HG03066 (cell line): ENCODE measurements at regions not wholly inside any gene's neighbourhood (a gene's known extent, or its start where the extent isn't known, plus 50 kb on each side); places are given as distances from the start of the nearest gene placed in this dataset.

Experiments
- ATAC-seq: cut with Tn5 transposase; IDR thresholded peaks from one replicate; pipeline ENCODE4 v1.9.1; 2021; ENCODE audit warnings: low read depth; ENCODE audit not compliant: unreplicated experiment

- no peak for ATAC-seq
These were observed 86.4 kb upstream of the NTM start for GRCh38 chr11:131284041-131284440.

- no peak for ATAC-seq
These were observed 81.8 kb upstream of the NTM start for GRCh38 chr11:131288521-131289091.

- no peak for ATAC-seq
These were observed 80.2 kb upstream of the NTM start for GRCh38 chr11:131290185-131290584.

- no peak for ATAC-seq
These were observed 74.4 kb upstream of the NTM start for GRCh38 chr11:131295986-131296385.

- no peak for ATAC-seq
These were observed 73.0 kb upstream of the NTM start for GRCh38 chr11:131297441-131297840.

GRCh38 chr11:131299598-131300438 lies 70.6 kb upstream of the NTM start:
- ATAC-seq = no peak

GRCh38 chr11:131300439-131300717 lies 70.0 kb upstream of the NTM start:
- no peak for ATAC-seq

GRCh38 chr11:131301306-131301705 lies 69.1 kb upstream of the NTM start:
- no peak for ATAC-seq

GRCh38 chr11:131302836-131303235 lies 67.6 kb upstream of the NTM start:
- no peak for ATAC-seq

GRCh38 chr11:131303611-131304119 lies 66.8 kb upstream of the NTM start:
- ATAC-seq = no peak

GRCh38 chr11:131305005-131305404 lies 65.4 kb upstream of the NTM start:
- ATAC-seq = no peak

- no peak for ATAC-seq
These were observed 62.9 kb upstream of the NTM start for GRCh38 chr11:131307506-131307905.

- no peak for ATAC-seq
These were observed 60.6 kb upstream of the NTM start for GRCh38 chr11:131309776-131310175.

- ATAC-seq = no peak
These were observed 58.5 kb upstream of the NTM start for GRCh38 chr11:131311776-131312514.
